Posterior vena cava (tissue), 2 donors: ENCODE measurements at regions not wholly inside any gene's neighbourhood (a gene's known extent, or its start where the extent isn't known, plus 50 kb on each side); places are given as distances from the start of the nearest gene placed in this dataset.
"Not testable (repeated sequence)": the region's sequence is repeated elsewhere in the genome, so short reads cannot be mapped to it uniquely, and the experiment has no call there.

Experiments
- DNase-seq: peaks from one replicate; pipeline ENCODE4 v3.0.0-alpha.2; 2020; ENCODE audit warnings: low spot score
- intact Hi-C, 2 donors: fragments of 100-400 bp; cut with DNase I; formaldehyde crosslinking; loops; one replicate each; pipeline versions ENCODE4 v1.14.1 to v1.14.2; 2022 to 2023
- donor health status: DM: yes; HTN: yes; CAD: no.
- donor health status: DM: yes; HTN: yes; CAD: no.

DNA sequence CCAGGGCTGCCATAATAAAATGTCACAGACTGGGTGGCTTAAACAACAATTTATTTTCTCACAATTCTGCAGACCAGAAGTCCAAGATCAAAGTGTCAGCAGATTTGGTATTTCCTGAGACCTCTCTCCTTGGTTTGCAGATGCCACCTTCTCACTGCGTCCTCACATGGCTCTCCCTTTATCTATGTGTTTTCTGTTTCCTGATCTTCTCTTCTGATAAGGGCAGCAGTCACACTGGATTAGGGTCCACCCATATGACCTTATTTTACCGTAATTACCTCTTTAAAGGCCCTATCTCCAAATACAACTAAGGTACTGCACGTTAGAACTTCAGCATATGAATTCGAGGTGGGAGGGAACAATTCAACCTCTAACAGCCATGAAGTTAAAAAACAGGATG lies 238.9 kb upstream of the API5 start:
- intact Hi-C loops: no loop called here
- no peak for DNase-seq

DNA sequence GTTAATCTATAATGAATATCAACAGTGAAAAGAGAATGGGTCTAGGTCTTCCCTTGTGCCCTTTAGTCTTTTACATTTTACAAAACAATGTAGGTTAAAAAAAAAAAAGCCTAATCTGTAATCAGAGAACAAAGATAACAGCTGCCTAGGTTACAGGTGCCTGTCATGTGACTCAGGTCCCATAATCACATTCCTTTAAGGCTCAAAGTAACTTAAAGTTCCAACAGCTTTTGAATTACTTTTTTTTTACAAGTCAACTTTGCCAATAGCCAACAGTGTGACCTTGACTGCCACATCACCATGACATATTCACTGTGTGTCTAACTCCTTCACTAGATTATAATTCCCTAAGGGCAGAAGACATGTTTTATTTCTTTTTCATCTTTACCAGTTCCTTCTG lies 237.0 kb upstream of the API5 start:
- intact Hi-C loops: no loop called here
- DNase-seq: no peak

DNA sequence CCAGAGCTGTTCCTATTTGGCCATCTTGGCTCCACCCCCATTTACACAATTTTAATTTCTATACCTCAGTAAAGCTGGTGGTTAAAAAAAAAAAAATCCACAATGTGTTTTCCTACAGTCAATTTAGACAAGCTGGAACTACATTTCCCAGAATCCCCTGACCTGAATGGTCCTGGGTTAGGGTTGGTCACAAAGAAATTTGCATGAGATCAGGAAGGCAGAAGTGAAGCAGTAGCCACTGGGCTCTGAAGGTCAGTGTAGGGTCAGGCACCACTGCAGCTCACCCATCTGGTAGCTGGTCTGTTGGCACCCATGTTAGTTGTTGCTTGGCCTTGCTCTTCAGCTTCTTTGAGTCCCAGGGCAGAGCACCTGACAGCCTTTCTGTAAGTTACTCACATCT lies 210.7 kb upstream of the API5 start:
- intact Hi-C loops: no loop called here

DNA sequence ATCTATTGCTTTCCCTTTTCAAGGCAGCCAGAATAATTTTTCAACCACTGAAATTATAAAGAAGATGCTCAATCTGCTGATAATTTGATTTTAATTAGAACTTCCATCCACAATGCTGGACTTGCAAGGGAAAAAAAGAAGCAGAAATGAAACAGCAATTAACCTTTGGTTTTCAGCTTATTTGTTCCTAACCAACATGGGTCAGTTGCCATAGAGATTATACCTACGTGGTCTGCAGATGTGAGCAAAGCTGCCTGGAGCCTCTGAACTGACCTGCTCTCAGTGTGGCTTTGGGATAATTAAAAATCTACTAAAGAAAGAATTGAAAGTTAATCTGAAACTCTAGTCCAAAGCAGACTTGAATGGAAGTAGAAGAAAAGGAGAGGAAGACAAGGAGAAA lies 195.7 kb upstream of the API5 start:
- DNase-seq: no peak
- intact Hi-C loops: no loop called here

More for the DNA sequence above, 210.7 kb upstream of the API5 start:
- DNase-seq: no peak

DNA sequence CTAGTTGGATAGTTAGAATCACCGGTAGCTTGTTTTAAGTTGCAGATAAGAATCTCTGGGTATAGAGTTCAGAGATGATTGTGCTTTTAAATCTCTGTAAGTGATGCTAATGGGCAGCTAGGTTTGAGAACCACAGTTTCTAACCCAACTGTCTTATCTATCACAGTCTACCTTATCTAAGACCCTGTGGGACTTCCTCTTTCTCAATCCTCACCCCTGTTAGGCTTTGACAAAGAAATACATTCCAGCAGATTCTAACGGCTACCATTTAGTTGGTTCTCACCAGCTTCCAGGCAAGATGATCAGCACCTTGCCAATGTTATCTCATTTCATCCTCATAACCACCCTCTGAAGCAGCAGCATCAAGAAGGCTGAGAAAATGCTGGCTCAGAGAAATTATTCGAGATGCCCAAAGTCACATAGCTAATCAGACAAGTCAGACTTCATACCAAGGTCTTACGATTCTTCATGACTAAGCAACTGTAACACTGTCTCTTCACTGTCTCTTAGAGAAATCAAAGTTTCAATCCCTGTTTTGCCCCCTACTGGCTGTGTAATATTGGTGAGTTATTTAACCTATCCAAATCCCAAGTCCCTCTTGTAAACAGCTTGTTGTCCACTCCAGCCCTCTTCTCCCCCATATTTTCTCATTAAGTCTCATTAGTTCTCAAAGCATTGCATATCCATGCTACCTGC lies 192.4 kb upstream of the API5 start:
- intact Hi-C loops: no loop called here

DNA sequence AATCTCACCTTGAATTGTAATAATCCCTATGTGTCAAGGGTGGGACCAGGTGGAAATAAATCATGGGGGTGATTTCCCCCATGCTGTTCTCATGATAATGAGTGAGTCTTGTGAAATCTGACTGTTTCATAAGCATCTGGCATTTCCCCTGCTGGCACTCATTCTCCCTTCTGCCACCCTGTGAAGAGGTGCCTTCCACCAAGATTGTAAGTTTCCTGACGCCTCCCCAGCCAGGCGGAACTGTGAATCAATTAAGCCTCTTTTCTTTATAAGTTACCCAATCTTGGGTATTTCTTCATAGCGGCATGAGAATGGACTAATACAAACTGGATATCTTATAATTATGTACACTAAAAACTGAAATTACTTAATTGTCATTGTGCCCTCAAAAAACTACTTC lies 189.2 kb upstream of the API5 start:
- intact Hi-C loops: no loop called here
- DNase-seq: no peak

More for the DNA sequence above, 192.4 kb upstream of the API5 start:
- DNase-seq: no peak

DNA sequence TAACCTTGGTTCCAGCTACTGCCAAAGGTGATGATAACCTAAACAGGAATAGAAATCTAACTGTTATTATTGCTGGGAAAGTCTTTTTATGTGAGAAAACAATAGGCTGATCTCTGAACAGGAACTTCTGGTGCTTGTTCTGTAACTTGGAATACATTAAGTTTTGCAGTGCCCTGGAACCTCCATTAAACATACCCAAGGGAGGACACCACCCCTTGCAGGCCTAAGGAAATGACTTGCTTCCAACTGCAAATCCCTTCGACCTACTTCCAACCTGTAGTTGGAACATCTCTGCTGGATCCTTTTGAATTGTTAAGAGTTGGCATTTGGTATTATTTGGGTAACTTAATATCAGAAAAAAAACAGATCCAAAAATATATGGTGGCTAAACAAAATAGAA lies 188.4 kb upstream of the API5 start:
- no peak for DNase-seq
- intact Hi-C loops: no loop called here

DNA sequence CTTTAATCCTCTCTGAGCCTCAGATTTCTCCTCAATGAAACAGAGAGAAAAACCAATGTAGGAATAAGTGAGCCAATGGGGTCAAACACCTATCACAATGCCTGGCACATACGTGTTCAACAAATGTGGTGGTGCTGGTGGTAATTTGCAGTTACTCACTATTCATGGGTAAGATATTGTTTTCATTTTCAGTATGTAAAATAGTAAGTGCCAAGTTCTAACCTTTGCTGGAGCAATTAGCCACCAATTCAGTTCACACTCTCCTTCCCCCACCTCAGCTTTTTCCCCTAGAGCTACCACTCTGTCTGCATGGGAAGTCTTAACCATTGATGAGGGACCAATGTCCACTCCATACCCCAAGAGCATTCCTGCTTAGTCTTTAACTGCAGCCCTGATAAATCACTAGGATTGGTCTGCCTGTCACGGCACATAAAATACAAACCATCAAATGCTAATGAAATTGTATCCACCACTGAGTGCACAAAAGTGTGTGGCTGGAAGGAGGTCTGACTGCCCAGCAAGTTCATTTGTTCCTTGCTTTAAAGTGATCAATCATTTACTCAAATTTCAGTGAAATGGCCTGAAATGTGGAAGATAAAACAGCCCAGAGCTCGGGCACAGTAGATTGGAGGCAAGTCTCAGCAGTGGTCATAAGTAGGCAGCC lies 187.4 kb upstream of the API5 start:
- intact Hi-C loops: no loop called here
- DNase-seq: no peak

DNA sequence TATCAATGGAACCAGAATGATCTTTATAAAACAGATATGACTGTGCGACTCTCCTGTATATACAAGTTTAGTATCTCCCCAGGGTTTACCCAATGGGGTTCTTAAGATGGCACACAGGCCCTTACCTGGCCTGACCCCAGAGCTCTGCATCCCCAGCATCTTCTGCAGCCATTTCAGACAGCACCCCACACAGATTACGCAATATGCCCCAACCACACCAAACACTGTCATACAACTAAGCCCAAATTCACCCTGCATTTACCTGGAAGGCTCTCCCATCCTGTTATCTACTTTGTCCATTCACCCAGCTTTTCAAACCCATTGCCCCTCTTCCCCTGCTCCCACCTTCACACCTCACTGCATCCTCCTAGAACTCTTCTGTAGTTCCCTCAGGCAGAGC lies 182.5 kb upstream of the API5 start:
- intact Hi-C loops: no loop called here
- DNase-seq: no peak

DNA sequence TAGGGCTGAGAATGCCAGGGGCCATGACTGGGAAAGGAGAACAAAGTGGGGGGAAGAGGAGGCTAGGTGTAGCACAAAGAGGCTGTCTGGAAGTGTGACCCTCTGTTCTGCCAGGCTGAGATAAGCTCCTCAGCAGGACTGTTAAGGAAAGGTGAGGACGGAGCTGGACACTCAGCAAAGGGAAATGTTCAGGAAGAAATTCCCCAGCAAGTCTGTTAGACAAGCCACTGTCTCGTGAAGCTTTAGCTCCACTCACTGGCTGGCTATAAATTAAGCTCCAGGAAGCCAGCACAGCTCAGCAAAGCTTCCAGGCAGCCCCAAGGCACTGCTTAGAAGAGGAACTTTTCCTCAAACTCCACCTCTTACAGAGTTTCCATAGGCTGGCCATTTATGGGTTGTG lies 181.2 kb upstream of the API5 start:
- intact Hi-C loops: no loop called here
- no peak for DNase-seq

DNA sequence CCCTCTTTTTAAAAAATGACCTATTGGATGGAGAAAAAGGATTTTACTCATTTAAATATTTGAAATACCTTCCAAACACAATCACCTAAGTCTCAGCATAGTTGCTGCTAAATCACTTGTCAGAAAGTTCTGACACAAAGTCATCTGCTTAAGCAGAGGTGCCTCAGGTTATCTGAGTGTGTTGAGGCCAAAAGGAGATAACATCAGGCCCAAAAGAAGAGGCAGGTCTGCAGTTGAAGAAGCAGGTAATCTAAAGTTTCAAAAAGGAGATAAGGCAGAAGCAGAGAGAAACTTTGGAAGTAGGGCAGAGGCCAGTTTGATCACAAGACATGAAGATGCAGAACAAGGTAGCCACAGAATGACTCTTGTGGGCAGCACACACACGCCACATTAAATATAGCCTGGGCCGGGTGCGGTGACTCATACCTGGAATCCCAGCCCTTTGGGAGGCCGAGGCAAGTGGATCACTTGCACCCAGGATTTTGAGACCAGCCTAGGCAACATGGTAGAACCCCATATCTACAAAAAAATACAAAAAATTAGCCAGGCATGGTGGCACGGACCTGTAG lies 175.7 kb upstream of the API5 start:
- intact Hi-C loops: no loop called here

DNA sequence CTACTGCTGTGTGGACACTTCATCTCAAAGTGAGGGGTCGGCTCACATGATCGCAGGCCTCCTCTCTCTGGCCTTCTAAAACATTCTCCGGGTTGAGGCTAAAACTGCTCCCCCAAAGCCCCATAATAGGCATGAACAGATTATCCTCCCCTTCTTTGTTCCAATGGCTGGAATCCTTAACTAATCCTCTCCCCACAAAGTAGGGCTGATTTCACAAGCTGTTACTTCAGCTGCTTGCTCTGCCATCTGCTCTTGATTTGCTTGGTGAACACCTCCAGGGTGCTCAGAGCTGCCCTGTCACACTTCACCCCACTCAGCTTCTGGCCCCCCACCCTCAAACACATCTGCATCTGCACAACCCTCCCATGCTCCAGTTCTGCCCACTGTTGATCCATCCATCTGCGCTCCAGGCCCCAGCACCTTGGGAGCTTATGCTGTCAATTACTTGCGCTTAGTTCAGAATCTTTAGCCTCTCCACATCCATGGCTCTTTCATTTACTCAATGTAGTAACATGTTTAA lies 173.1 kb upstream of the API5 start:
- no peak for DNase-seq
- intact Hi-C loops: no loop called here

More for the DNA sequence above, 175.7 kb upstream of the API5 start:
- no peak for DNase-seq

DNA sequence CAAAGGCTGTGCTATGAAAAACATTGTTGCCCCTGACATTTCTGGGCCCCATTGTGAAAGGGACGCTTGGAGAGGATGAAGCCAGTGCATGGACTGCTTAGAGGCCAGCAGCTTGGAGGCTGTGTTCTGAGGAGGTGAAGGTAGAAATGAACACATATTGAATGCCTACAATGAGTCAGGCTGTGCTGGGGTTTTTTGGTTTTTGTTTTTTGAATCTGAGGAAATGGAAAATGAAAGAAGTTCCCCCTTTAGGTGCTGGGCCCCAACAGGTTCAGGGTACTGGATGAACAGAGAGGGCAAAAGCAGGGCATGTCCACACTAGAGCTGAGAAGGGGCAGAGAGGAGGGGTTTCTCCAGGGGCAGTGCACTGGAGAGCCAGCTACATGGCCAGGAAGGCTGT lies 166.1 kb upstream of the API5 start:
- intact Hi-C loops: no loop called here
- no peak for DNase-seq

DNA sequence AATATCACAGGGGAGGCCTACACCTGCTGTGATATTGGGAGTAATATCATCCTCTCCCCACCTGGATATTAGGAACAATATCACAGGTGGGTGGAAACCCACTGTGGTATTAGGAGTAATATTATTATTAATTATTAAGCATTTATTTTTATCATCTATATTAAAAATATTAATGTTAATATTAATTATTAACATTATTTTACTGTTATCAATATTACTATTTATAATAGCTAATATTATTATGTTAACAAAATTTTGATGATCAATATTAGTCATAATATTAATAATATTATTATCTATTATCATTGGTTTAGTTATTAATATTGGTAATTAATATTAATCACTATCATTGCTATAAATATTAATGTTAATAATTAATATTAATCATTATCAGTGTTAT lies 161.1 kb upstream of the API5 start:
- intact Hi-C loops: no loop called here

DNA sequence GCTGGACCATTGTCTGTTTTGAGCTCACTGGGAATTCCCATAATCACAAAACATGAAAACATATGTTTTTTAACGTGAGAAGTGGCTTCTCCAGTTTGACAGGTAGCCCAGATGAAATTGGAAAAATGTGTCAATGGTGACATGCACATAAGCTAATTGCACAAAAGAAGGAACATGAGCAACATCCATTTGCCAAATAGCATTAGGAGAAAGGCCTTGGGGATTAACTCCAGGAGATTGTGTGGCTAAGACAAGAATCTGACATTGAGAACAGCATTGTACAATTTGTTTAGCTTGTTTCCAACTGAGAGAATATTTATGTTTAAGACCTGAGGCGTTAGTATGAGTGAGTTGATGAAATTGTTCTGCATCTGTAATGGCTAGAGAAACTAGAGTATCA lies 147.0 kb upstream of the API5 start:
- DNase-seq: no peak
- intact Hi-C loops: loop anchor here in 1 of 2 donors (1.0 kb wide), 1 partner anchor 18 kb away; no protein-coding TSS in a partner anchor

More for the DNA sequence above, 161.1 kb upstream of the API5 start:
- no peak for DNase-seq

DNA sequence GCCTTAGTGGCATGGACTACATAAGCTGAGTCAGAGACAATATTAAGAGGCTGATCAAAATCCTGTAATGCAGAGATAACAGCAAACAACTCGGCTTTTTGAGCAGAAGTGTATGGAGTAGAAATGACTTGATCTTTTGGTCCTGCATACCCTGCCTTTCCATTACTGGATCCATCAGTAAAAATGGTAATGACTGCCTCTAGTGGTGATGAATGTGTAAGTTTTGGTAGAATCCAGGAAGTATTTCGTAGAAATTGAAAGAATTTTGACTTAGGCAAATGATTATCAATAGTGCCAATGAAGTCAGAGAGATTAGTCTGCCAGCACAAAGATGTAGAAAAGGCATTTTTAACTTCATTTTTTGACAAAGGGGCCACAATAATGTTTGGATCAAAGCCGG lies 146.4 kb upstream of the API5 start:
- intact Hi-C loops, DNase-seq: not testable (repeated sequence)

DNA sequence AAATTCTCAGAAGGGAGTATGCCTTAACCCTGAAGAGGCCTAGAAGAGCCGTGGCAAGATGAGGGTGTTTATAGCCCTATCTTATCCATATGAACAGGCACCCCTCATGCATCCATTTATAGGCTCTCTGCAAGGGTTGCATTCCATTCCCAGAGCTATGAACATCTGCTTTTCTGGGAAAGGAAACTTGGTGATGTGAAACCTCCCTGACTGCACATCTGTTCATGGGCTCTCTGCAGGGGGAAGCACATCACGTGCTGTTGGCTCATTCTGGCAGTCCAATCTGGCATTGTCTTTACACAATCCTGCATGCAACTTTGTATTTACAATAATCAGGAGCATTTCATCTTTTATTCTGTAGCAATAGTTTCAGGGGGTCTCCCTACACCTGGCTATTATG lies 143.6 kb upstream of the API5 start:
- intact Hi-C loops, DNase-seq: not testable (repeated sequence)

DNA sequence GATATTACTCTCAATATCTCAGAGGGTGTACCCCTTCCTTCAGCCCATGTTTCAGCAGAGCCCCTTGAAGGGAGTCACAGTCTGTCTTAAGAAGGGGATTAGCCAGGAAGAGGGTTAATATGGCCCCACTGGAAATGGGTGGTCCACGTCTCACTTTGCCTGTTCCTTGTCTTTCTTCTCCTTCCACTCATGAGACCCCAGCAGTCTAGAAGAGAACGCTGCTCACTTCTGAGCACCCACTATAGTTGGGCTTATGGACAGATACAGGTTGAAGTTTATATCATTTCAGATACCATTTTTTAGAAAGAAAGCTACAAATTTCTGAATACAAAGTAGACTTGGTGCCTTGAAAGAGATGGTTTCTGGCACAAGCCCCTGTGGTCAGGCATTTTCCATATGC lies 139.3 kb upstream of the API5 start:
- no peak for DNase-seq
- intact Hi-C loops: no loop called here

DNA sequence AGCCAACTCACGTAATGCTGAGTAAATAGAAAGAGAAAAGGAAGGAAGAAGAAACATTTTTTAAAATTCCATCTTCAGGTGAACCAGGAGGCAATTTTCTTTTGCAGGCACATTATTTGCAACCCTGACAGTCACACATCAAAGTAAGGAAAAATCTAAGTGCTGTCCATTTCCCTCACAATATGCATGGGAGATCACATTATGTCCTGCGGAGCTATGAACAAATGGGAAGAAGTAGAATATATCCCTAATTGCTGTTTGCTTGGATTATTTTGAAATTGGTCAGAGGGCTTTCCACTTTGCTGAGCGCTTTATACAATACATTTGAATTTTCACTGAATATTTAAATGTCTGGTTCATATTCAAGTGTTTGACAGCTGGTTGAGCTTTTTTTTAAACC lies 133.8 kb upstream of the API5 start:
- intact Hi-C loops: no loop called here
- no peak for DNase-seq

DNA sequence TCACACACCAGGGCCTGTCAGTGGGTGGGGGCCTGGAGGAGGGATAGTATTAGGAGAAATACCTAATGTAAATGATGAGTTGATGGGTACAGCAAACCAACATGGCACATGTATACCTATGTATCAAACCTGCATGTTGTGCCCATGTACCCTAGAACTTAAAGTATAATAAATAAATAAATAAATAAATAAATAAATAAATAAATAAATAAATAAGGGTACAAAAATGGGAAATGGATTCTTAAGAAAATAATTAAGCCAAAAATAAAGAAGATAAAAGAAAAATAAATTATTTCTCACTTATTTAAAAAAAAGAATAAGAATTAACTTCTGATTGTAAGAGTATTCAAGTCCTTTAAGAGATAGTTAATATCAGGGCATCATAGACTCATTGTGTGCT lies 117.3 kb upstream of the API5 start:
- intact Hi-C loops, DNase-seq: not testable (repeated sequence)

DNA sequence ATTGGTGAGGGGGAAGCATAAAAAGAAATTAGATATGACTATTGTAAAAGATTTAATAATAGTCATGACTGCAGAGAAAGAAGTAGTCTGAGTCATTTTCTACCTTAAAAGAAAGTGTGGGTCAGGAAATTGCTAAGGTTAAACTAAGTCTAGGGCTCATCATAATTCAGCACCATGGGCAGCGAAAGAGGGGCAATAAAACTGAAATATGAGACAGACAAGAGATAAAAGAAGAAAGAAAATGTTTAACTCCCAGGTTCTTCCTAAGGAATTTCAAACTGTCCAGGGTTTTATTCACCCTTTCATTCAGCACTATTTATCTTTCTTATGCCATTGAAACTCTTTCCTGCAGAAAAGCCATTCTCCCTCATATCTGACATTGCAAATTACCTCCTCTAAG lies 114.4 kb upstream of the API5 start:
- intact Hi-C loops: no loop called here
- no peak for DNase-seq
